Right lobe of liver (tissue), 6 donors: ENCODE measurements at regions not wholly inside any gene's neighbourhood (a gene's known extent, or its start where the extent isn't known, plus 50 kb on each side); places are given as distances from the start of the nearest gene placed in this dataset.

ENCODE experiments used
- ATAC-seq, 4 donors: fragments of 200-7000 bp; cut with Tn5 transposase; one replicate each; pipeline ENCODE4 v1.9.1; 2020; ENCODE audit warnings: mild to moderate bottlenecking in 4 of 4, moderate library complexity in 4 of 4
- DNase-seq, 3 donors: peaks; one replicate each; pipeline ENCODE4 v3.0.0-alpha.2; 2020
- H3K27ac ChIP-seq, 3 donors: fragments of 200-600 bp; one replicate each; pipeline ENCODE4 v1.8.0; 2022
- H3K27me3 ChIP-seq, 2 donors: fragments of 200-600 bp; one replicate each; pipeline ENCODE4 v1.8.0; 2022
- H3K36me3 ChIP-seq, 4 donors: fragments of 200-600 bp; sonication (generic) in 1 of 4; one replicate each; pipeline versions ENCODE4 v1.5.1 to v1.8.0; 2017 to 2022; ENCODE audit warnings: control low read depth in 1 of 4
- H3K4me1 ChIP-seq, 4 donors: fragments of 200-600 bp; sonication (generic) in 1 of 4; one replicate each; pipeline versions ENCODE4 v1.5.1 to v1.8.0; 2017 to 2022; ENCODE audit warnings: control low read depth in 1 of 4
- H3K4me3 ChIP-seq, 3 donors: fragments of 200-600 bp; one replicate each; pipeline ENCODE4 v1.8.0; 2022
- H3K9me3 ChIP-seq, 4 donors: fragments of 200-600 bp; sonication (generic) in 1 of 4; one replicate each; pipeline versions ENCODE4 v1.5.1 to v1.8.0; 2017 to 2022; ENCODE audit warnings: control low read depth in 1 of 4
- POLR2A ChIP-seq: fragments of 450-650 bp; IDR thresholded peaks from one replicate; pipeline ENCODE4 v1.6.1; 2017; ENCODE audit warnings: antibody characterized with exemption, mild to moderate bottlenecking
- WGBS: methylation state at CpG from one replicate; pipeline ENCODE4 v1.1.6; 2018; ENCODE audit warnings: low coverage, low lambda C conversion rate; ENCODE audit not compliant: insufficient coverage; ENCODE audit errors: missing lambda C conversion rate; 5-methylcytosine and 5-hydroxymethylcytosine counted together
- intact Hi-C, 2 donors: fragments of 100-400 bp; cut with DNase I; formaldehyde crosslinking; loops; one replicate each; pipeline versions ENCODE4 v1.11.2 to v1.14.1; 2022
- TF ChIP-seq, protein P1 (sequence below), 4 donors: fragments of 200-600 bp in 3 of 4; fragments of 450-650 bp in 1 of 4; IDR thresholded peaks; one replicate each; pipeline versions ENCODE4 v1.5.1 to v1.8.0; 2016 to 2022; ENCODE audit warnings: antibody characterized with exemption in 4 of 4, mild to moderate bottlenecking in 2 of 4
- donor health status: DM: no; HTN: yes; CAD: no.
- donor health status: DM: no; HTN: no; CAD: no.
- donor health status: DM: no; HTN: no; CAD: no.
- donor health status: DM: no; HTN: yes; CAD: no.
- donor health status: DM: no; HTN: yes; CAD: no.

DNA sequence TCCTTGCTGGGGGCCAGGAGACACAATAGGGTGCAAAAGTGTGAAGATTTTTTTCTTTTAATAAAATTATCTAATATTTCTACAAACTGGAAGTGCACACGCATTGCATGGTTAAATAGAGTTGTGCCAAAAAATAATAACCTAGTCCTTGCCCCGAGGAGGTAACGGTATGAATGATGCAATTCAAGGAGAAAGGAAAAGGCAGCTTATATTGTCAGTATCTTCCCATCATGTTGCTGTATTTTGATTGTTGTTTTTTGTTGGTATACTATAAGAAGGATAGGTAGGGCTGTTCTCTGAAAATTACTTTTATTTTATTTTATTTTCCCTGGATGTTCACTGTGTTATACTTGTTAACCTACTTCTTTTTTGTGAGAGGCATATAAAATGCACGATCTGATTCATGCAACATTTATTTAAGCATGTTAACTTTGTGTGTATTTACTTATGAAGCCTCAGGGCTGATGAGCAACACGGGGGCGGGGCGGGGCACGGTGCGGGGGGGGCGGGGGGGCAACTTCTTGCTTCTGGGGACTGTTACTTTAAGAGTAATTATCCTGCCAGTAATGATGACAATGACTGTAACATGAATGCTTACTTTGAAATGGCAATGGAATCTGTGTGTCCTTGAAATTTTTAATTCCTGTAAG lies 118.6 kb downstream of the AQP4 start:
- Histone ChIP-seq H3K36me3 (no peaks in the 10 kb centered on the region), H3K9me3 (no peaks in the 10 kb centered on the region), H3K27me3 (no peaks in the 10 kb centered on the region), H3K27ac (peak overlapping the region; percentile 31 to 64 (median 39)), H3K4me3 (peak overlapping the region in 2 of 3 donors; percentile 3 to 11), H3K4me1 (peaks cover 0 to 45% (median 21%) of the 10 kb centered on the region in 4 donors)
- DNase-seq (no peak), ATAC-seq (peak in 3 of 4 donors; percentile 11 to 49 (median 48))
- 12% methylated on average over 10 of the region's 10 CpGs for WGBS
- intact Hi-C loops, result no loop called here
- TF ChIP-seq, protein P1, sequence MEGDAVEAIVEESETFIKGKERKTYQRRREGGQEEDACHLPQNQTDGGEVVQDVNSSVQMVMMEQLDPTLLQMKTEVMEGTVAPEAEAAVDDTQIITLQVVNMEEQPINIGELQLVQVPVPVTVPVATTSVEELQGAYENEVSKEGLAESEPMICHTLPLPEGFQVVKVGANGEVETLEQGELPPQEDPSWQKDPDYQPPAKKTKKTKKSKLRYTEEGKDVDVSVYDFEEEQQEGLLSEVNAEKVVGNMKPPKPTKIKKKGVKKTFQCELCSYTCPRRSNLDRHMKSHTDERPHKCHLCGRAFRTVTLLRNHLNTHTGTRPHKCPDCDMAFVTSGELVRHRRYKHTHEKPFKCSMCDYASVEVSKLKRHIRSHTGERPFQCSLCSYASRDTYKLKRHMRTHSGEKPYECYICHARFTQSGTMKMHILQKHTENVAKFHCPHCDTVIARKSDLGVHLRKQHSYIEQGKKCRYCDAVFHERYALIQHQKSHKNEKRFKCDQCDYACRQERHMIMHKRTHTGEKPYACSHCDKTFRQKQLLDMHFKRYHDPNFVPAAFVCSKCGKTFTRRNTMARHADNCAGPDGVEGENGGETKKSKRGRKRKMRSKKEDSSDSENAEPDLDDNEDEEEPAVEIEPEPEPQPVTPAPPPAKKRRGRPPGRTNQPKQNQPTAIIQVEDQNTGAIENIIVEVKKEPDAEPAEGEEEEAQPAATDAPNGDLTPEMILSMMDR (IDR thresholded peaks at IDR 0.05), result no peak
- TF ChIP-seq POLR2A, result no peak

DNA sequence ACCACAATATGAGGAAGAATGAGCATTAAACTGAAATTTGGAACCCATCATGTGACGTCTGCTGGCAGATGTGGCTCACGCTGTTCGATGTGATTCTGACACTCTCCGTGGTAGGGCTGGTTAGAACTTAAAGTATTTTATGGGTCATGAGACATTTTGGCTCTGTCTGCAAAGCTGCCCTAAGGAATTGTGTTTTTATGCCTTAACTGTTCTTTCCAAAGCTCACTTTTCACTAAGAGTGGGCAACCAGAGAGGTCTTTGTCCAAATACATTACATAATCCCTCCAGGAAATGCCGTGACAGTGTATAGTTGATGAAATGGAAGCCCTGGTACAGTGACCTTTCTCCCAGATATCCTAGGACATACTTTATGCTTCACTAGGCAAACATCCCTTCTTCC lies 119.1 kb downstream of the AQP4 start:
- intact Hi-C loops, result no loop called here
- Histone ChIP-seq H3K9me3 (no peaks in the 10 kb centered on the region), H3K27me3 (no peaks in the 10 kb centered on the region), H3K27ac (peak overlapping the region; percentile 31 to 64 (median 39)), H3K36me3 (no peaks in the 10 kb centered on the region), H3K4me1 (peaks cover 0 to 43% (median 22%) of the 10 kb centered on the region in 4 donors), H3K4me3 (peak overlapping the region in 2 of 3 donors; percentile 3 to 11)
- WGBS, result 12% methylated on average over 5 of the region's 5 CpGs
- TF ChIP-seq POLR2A, result no peak
- TF ChIP-seq, protein P1 (IDR thresholded peaks at IDR 0.05), result no peak
- no peak for DNase-seq
- ATAC-seq, result peak; percentile 46 to 65 (median 54)

DNA sequence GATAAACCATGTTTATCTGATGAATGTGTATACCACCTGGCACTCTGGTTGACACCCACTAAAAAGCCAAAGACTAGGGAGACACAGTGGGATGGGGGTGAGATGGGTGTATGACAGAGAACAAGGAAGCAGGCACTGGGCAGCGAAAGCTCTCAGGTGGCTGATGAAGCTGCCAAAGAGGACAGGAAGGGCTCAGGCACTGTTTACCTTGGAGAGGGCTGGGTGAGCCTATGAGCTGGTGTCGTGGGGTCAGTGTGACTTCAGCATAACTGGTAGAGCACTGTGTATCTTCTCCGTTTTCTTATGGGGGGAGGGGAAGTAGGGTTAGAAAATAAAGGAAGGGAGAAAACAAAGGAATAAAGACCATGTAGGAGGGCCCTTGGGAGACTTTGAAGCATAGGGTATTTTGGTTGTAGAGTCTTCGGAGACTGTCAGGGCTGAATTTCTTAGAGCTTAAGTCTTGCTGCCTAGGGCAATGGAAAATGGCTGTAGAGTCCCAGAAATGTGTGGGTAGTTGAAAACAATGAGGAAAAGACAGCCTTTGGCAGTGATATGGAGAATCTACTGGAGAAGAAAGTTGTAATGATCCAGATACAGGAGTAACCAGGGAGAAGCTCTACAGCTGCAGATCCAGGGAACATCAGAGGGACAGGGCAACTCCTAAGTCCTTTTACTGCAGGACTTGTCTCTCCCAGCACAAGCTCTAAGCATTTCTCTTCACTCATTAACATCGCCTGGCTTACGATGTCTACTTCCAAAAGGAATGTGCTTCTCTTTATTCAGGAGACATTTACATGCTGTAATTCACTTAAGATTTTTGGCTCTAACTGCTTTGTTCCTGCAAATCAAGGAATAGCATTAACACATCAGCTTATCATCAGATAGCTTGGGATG lies 120.0 kb downstream of the AQP4 start:
- Histone ChIP-seq H3K27me3 (no peaks in the 10 kb centered on the region), H3K4me1 (peaks cover 0 to 43% (median 22%) of the 10 kb centered on the region in 4 donors), H3K27ac (peak overlapping the region in 2 of 3 donors; percentile 53 to 64), H3K36me3 (no peaks in the 10 kb centered on the region), H3K4me3 (no peak overlapping the region), H3K9me3 (no peaks in the 10 kb centered on the region)
- intact Hi-C loops, result no loop called here
- DNase-seq (peak; percentile 78 to 86 (median 85)), ATAC-seq (peak; percentile 88 to 98 (median 91))
- 36% methylated on average over 6 of the region's 6 CpGs for WGBS
- peak; percentile 32 for TF ChIP-seq POLR2A
- TF ChIP-seq, protein P1 (IDR thresholded peaks at IDR 0.05), result no peak

DNA sequence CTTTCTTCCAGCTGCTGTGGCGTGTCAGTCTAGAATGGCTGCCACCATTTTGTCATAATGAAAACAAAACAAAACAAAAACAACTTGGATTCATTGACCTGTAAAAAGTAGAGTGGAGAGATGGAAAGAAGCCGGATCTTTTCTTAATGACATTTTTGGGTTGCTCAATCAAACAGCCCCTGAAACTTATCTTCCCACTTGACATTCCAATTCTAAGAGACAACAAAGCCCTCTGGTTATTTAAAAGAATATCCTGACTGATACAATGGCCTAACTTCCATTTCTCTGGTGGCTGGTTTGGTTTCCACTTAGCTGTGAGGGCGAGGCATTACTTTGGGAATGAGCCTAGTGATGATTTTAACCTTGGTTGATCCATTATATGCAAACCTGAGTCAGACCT lies 123.7 kb downstream of the AQP4 start:
- Histone ChIP-seq H3K27me3 (no peaks in the 10 kb centered on the region), H3K27ac (no peak overlapping the region), H3K4me3 (no peak overlapping the region), H3K9me3 (no peaks in the 10 kb centered on the region), H3K36me3 (no peaks in the 10 kb centered on the region), H3K4me1 (peaks cover 0 to 35% (median 19%) of the 10 kb centered on the region in 4 donors)
- intact Hi-C loops, result no loop called here
- DNase-seq, result no peak
- WGBS, result 90% methylated on average over 3 of the region's 3 CpGs
- TF ChIP-seq POLR2A, result no peak
- TF ChIP-seq, protein P1 (IDR thresholded peaks at IDR 0.05), result no peak
- ATAC-seq, result no peak
